ENCODE measurements at regions not wholly inside any gene's neighbourhood (a gene's known extent, or its start where the extent isn't known, plus 50 kb on each side); places are given as distances from the start of the nearest gene placed in this dataset.

DNA sequence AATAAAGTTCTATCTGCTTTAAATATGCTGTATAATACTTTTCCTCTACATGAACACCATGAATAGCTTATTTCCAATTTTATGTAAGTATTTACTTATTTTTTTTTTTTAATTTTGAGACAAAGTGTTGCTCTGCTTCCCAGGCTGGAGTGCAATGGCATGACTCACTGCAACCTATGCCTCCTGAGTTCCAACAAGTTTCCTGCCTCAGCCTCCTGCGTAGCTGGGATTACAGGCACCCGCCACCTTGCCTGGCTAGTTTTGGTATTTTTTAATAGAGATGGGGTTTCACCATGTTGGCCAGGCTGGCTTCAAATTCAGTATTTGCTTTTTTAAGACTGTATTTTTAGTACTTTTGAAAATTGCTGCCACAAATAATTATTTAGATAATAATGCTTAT lies 1365.9 kb downstream of the GRIK2 start:
- no peak for TF ChIP-seq POLR2A (IDR thresholded peaks at IDR 0.05)
- TF ChIP-seq, protein P1, sequence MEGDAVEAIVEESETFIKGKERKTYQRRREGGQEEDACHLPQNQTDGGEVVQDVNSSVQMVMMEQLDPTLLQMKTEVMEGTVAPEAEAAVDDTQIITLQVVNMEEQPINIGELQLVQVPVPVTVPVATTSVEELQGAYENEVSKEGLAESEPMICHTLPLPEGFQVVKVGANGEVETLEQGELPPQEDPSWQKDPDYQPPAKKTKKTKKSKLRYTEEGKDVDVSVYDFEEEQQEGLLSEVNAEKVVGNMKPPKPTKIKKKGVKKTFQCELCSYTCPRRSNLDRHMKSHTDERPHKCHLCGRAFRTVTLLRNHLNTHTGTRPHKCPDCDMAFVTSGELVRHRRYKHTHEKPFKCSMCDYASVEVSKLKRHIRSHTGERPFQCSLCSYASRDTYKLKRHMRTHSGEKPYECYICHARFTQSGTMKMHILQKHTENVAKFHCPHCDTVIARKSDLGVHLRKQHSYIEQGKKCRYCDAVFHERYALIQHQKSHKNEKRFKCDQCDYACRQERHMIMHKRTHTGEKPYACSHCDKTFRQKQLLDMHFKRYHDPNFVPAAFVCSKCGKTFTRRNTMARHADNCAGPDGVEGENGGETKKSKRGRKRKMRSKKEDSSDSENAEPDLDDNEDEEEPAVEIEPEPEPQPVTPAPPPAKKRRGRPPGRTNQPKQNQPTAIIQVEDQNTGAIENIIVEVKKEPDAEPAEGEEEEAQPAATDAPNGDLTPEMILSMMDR (IDR thresholded peaks at IDR 0.05), result no peak
- no peak for TF ChIP-seq EP300 (IDR thresholded peaks at IDR 0.05)

Measured in tibial nerve (tissue), 4 donors.